ENCODE measurements at regions not wholly inside any gene's neighbourhood (a gene's known extent, or its start where the extent isn't known, plus 50 kb on each side); places are given as distances from the start of the nearest gene placed in this dataset.

DNA sequence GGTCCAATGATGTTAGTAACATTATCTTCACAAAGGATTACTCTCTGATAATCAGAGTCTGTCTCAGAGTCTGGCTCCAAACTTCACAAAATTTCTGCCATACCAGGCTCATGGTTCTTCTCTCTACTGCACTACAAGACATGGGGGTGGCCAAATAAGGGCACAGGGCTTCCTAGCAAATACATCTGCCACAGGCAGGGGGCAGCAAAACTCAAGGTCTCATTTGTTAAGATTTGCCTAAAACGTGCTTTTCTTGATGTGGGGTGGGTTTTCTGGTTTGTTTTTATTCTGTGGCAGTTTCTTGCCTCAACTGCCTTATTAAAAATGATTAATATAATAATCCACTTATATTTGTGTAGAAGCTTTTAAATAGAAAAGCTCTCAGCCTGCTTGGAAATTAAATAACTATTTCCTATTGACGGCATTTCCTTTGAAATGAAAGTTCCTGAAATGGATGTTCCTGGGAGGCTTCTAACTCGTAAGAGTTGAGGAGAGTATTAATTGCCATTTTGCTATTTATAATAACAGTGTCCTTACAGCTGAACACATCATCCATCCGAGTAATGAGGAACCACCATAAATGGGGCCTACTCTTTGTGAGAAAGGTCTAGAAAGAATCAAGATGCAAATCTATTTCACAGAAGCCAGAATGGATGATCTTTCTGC is 53.8 kb downstream of the SST start:
- no peak overlapping the region for H4K8ac ChIP-seq (ENCODE audit: extremely low read depth, insufficient read depth, low read length)
- no peak overlapping the region for H3K27ac ChIP-seq (ENCODE audit: low read depth, low read length)
- no peak overlapping the region for H2BK5ac ChIP-seq (ENCODE audit: low read depth, low read length)
- no peak overlapping the region for H2AK5ac ChIP-seq (ENCODE audit: low read depth, low read length)
- H2BK15ac ChIP-seq (ENCODE audit: low read length): no peak overlapping the region
- DNase-seq (ENCODE audit: low read depth in 1 of 2, low spot score in 2 of 2) (peak; percentile 38 to 76), FAIRE-seq (peak; percentile 92)
- no peak overlapping the region for H3K4ac ChIP-seq (replicated peaks; ENCODE audit: insufficient read length, low read depth, low read length)
- no peaks in the 10 kb centered on the region for H3K9me3 ChIP-seq (ENCODE audit: insufficient read depth in 2 of 2, low read depth in 1 of 2, low read length in 1 of 2)
- WGBS, 2 experiments (ENCODE audit: extremely low coverage in 1 of 2, insufficient coverage in 1 of 2, insufficient read length in 1 of 2, insufficient replicate concordance in 2 of 2, low coverage in 1 of 2, low lambda C conversion rate in 2 of 2, missing lambda C conversion rate in 1 of 2): 64% methylated on average over 4 of the region's 4 CpGs; no CpG with 5 or more reads in 1 of the 2 experiments
- no peaks in the 10 kb centered on the region; a peak in 1 of 8 replicates for H3K36me3 ChIP-seq (ENCODE audit: control insufficient read depth in 2 of 4, insufficient read depth in 4 of 4, low read length in 3 of 4)
- no peaks in the 10 kb centered on the region for H3K79me1 ChIP-seq (ENCODE audit: low read depth, low read length)
- H3K4me3 ChIP-seq (ENCODE audit: extremely low read depth in 1 of 4, insufficient read depth in 2 of 4, low read depth in 3 of 4, low read length in 4 of 4): no peak overlapping the region
- H3K9ac ChIP-seq (replicated peaks in 1 of 4; ENCODE audit: extremely low read depth in 1 of 4, low read depth in 3 of 4, low read length in 3 of 4): no peak overlapping the region
- no peak overlapping the region for H3K4me2 ChIP-seq (ENCODE audit: insufficient read depth in 1 of 2, low read depth in 2 of 2, low read length in 2 of 2)
- ChIA-PET POLR2A (ENCODE audit: partially characterized antibody) (no interaction called here), CTCF (ENCODE audit: partially characterized antibody) (interaction anchor here (0.7 to 11.7 kb wide), 48 partner anchors 8 to 412 kb away, joined by 3 to 168 read pairs (median 4); partner anchors contain the start of genes RTP2 and SST)
- H4K20me1 ChIP-seq (replicated peaks in 1 of 2; ENCODE audit: control insufficient read depth in 1 of 2, insufficient read depth in 2 of 2, low read length in 2 of 2): no peaks in the 10 kb centered on the region
- no peak overlapping the region for H3K56ac ChIP-seq (replicated peaks; ENCODE audit: insufficient read length, low read depth, low read length)
- H2BK12ac ChIP-seq (ENCODE audit: low read depth, low read length): no peak overlapping the region
- H4K5ac ChIP-seq (ENCODE audit: insufficient read length, low read depth, low read length): no peak overlapping the region
- no peaks in the 10 kb centered on the region for H3K23me2 ChIP-seq (ENCODE audit: low read depth, low read length)
- peaks cover 2 to 10% (median 7%) of the 10 kb centered on the region in 4 experiments; a peak in 5 of 7 replicates for H3K4me1 ChIP-seq (replicated peaks in 1 of 4; ENCODE audit: control insufficient read depth in 3 of 4, insufficient read depth in 4 of 4, low read length in 3 of 4)
- peaks cover 22 to 33% (median 27%) of the 10 kb centered on the region in 4 experiments; a peak in 5 of 7 replicates for H3K27me3 ChIP-seq (replicated peaks in 1 of 4; ENCODE audit: control insufficient read depth in 3 of 4, extremely low read depth in 1 of 4, insufficient read depth in 3 of 4, low read length in 3 of 4)
- no peak overlapping the region for H3K18ac ChIP-seq (ENCODE audit: extremely low read depth, low read length)
- H2BK20ac ChIP-seq (ENCODE audit: low read length): no peak overlapping the region
- H3K23ac ChIP-seq (ENCODE audit: insufficient read length): no peak overlapping the region
- H2BK120ac ChIP-seq (replicated peaks; ENCODE audit: low read depth, low read length): no peak overlapping the region
- H4K91ac ChIP-seq (replicated peaks; ENCODE audit: insufficient read length, low read length): no peak overlapping the region
- H2AFZ ChIP-seq (ENCODE audit: low read length): no peak overlapping the region
- no peak overlapping the region for H3K14ac ChIP-seq (ENCODE audit: insufficient read length)
- H3K79me2 ChIP-seq (ENCODE audit: control insufficient read depth in 1 of 2, insufficient read depth in 2 of 2, low read length in 2 of 2): no peaks in the 10 kb centered on the region
- TF ChIP-seq SRF (IDR thresholded peaks at IDR 0.05; ENCODE audit: low read depth, low read length): peak; percentile 97
- TF ChIP-seq, protein P1, sequence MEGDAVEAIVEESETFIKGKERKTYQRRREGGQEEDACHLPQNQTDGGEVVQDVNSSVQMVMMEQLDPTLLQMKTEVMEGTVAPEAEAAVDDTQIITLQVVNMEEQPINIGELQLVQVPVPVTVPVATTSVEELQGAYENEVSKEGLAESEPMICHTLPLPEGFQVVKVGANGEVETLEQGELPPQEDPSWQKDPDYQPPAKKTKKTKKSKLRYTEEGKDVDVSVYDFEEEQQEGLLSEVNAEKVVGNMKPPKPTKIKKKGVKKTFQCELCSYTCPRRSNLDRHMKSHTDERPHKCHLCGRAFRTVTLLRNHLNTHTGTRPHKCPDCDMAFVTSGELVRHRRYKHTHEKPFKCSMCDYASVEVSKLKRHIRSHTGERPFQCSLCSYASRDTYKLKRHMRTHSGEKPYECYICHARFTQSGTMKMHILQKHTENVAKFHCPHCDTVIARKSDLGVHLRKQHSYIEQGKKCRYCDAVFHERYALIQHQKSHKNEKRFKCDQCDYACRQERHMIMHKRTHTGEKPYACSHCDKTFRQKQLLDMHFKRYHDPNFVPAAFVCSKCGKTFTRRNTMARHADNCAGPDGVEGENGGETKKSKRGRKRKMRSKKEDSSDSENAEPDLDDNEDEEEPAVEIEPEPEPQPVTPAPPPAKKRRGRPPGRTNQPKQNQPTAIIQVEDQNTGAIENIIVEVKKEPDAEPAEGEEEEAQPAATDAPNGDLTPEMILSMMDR (IDR thresholded peaks at IDR 0.05; ENCODE audit: control extremely low read depth in 1 of 3, insufficient read depth in 1 of 3, low read depth in 1 of 3, low read length in 3 of 3): peak; percentile 52 to 77 (median 72)

Measured in H1 (cell line).